Muscle of back (tissue), 3 donors: ENCODE measurements at regions not wholly inside any gene's neighbourhood (a gene's known extent, or its start where the extent isn't known, plus 50 kb on each side); places are given as distances from the start of the nearest gene placed in this dataset.
"Not testable (repeated sequence)": the region's sequence is repeated elsewhere in the genome, so short reads cannot be mapped to it uniquely, and the experiment has no call there.

Source experiments
- DNase-seq, 3 donors: peaks; one replicate each; pipeline versions ENCODE4 v3.0.0 to v3.0.0-alpha.2; 2013

DNA sequence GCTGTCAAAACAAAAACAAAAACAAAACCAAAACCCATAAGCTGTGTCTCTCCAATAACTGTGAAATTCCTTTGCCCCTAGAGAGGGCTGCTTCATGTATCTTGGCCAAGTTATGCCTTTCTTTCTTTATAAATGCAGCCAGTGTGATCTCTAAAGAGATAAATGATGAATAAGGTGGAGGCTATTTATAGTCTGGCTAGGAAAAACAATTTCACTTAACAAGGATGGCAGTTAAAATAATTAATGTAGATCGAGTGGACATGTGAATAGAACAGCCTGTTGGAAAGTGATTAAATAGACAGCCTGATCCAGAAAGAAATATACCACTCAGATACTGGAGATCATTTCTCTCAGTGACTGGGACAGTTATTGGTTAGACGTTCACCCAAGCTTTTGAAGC is 1666.9 kb upstream of the CELF4 start:
- no peak for DNase-seq

DNA sequence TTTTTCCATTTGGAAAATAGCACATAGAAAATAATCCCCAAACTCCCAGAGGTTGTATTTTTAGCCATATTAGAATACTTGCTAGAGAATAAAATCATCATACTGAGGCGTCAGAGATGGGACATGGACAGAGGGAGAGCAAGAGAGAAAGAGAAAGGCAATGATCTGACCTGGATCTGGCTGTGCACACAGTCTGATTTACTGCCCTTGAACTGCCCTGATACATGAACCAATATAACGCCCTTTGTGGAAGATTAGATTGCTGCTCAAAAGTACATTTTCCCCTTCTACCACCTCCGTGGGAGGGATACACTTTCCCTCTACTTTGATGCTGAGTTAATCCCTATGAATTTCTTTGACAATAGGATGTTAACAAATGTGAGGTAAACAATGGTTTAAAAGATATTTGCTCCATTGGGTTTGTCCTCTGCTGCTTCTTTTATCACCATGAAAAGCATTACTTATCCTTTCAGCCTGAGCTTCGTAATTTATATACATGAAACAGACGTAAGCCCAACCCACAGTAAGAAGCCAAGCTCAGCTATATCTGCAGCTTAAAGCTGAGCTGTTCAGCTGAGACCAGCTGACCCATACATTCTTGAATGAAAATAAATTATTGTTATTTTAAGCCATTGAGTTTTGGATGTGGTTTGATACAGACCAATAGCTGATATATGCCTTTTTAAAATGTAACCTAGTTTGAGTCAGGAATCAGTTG is 1664.6 kb upstream of the CELF4 start:
- no peak for DNase-seq

DNA sequence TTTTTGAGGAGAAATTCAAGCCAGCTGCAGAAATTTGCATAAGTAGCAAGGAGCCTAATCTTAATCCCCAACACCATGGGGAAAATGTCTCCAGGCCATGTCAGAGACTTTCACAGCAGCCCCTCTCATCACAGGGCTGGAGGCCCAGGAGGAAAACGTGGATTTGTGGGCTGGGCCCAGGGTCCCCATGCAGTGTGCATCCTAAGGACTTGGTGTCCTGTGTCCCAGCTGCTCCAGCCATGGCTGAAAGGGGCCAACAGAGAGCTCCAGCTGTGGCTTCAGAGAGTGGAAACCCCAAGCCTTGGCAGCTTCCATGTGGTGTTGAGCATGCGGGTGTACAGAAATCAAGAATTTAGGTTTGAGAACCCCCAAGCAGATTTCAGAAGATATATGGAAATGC is 1662.2 kb upstream of the CELF4 start:
- DNase-seq, result not testable (repeated sequence)

DNA sequence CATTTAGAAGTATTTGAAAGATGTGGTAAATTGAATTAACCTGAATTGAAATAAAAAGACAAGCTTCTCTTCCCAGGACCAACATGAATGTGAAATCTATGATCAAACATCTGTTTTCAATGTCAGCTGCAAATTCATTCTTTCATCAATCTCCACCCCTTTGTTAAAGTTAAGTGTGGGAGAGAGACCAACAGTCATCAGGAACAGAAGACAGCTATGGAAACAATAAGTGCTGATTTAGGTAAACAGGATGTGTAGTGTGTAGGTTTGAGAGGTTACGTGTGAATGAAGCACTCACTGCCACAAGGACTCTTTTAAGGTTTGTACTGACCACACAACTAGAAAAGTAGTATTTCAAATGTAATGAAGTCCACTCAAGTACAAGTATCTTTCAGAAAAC is 1659.8 kb upstream of the CELF4 start:
- no peak for DNase-seq

DNA sequence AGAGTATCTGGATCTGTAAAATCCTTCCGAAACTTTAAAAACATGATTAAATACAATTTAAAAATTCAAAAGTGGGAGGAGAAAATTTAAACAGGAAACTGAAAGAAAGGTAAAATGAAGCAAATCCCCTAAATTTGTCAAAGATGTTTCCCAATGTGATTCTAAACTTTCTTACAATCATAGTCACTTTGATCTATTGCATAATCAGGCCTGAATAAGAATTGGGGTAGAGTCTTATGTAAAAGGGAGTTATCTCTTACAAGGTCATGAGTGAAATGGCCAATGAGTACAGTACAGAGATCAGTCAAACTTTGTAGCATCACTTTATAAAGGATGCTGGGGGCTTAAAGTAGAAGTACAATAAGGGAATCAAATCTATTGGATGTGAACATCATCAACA is 1657.7 kb upstream of the CELF4 start:
- no peak for DNase-seq

DNA sequence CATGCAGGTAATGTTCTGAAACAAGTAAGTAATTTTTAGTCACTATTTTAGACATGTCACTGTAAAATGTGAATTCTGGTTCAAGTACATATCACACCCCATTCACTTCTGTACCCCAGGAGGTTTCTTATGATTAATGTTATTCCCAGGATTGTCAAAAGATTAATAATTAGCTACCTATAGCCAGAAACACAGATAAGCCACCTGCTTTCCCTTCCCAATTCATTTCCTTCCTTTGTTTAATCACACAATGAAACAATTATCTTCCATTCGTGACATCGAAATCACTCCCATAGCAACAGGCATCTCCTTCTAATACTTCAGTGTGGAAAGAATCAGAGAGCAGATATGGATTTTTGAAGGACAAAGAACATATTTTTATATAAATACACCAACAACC is 1650.3 kb upstream of the CELF4 start:
- no peak for DNase-seq

DNA sequence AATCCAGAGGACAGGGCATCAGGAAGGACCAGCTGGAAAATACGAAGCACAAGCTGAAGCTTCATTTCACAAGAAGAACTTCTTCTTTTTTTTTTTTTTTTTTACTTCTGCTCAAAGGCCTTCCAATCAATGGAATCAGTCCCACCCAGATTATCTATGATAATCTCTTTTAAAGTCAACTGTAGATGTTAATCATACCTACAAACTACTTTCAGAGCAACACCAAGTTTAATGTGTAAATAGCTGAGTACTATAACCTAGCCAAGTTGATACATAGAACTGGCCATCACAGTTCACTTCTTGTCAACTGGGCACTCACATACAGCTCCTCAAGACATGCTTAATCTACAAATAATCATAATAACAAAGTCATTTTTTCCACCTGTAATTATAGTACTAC is 1645.9 kb upstream of the CELF4 start:
- no peak for DNase-seq

DNA sequence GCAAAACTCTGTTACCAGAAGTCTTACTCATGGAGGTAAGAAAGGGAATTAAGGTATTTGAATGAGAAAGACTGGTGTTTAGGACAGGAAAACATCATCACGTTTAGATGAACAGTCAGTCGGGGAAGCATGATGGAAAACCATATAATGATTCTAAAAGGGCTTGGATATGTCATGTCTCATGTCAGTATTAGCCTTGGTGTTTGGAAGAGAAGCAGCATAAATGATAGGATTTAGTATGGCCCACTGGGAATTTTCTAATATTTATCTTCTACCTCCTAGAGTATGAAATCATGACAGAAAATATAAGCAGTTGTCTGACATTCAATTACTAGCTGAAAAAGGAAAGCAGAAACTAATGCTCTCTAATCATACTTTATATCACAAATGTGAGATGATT is 1643.6 kb upstream of the CELF4 start:
- DNase-seq, result no peak

DNA sequence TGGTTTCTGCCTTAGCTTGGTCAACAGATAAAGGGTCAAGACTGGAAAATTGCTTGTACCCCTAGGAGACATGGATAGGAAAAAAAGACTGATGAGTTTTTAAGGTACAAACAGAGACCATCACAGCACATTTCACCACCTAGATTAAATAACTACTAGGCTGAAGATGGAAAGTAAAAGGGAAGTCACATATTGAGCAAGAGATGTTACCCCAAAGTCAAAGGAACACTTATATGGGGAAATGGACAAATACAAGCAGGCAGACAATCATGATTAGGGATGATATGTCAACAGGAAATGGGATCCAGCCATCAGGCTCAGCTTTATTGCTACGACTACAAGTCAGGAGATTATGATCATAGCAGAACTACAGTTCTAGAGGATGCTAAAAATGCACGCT is 1643.1 kb upstream of the CELF4 start:
- DNase-seq, result no peak

DNA sequence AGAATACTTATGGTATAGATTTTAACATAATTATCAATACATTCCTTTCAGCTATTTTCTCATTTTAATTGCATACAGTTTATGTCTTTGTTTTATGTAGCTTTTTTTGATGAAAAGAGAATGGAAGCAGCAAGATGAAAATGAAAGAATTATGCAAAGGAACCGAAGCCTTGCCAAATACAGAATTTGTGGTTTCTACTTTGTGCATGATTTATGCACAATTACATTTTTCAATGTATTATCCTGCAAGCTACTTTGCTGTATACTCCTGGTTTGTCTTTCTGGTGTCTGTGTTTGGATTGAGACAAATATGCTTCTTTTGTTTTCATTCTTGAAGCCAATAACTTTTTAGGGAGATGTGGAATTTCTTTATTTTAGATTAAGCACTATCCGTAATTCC is 1642.6 kb upstream of the CELF4 start:
- DNase-seq, result no peak

DNA sequence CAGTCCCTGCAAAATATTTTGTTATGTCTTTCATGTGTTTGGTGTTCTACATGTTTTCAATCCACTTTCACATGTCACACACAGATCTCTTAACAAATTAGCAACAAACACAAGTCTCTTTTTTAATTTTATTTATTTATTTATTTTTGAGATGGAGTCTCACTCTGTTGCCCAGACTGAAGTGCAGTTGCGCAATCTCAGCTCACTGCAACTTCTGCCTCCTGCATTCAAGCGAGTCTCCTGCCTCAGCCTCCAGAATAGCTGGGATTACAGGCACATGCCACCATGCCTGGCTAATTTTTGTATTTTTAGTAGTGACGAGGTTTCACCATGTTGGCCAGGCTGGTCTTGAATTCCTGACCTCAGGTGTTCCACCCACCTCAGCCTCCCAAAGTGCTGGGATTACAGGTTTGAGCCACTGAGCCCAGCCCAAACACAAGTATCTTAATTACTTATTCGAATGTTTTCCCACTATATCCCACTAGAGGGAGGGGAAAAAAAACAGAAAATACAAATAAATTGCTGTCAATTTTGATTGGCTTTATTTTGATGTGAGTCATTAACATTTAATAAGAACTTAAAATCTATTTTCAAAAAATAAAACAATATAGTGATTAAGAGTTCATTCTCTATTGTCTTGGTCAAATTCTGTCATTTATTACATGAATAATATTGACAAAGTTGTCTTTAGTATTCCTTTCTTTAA is 1641.0 kb upstream of the CELF4 start:
- DNase-seq, result not testable (repeated sequence)

DNA sequence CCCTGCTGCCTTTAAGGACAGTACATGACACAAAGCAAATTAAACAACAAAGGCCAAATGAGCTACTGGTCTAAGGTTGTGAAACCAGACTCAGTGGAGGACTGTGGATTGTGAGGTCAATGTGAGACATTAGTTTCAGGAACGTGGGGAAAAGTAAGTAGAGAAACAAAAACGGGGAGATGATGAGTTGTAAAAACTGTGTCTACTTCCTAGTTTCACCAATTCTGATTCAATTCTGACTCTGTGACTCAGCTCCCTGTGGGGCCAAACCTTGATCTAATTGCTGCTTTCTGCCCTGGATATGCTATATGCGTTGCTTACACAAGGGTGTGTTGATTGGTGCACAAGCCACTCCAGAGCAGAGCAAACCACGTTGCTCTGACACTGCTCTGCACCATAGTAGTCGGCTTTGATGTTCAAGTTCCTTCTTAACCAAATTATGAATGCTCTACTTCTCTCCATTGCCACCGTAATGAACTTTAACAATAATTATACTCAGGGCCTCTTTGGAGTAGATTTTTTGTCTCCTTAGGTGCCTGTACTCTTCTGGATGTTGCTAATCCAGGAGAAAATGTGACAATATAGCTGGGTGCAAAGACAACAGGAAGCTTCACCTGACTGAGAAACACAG is 1640.1 kb upstream of the CELF4 start:
- DNase-seq, result no peak

DNA sequence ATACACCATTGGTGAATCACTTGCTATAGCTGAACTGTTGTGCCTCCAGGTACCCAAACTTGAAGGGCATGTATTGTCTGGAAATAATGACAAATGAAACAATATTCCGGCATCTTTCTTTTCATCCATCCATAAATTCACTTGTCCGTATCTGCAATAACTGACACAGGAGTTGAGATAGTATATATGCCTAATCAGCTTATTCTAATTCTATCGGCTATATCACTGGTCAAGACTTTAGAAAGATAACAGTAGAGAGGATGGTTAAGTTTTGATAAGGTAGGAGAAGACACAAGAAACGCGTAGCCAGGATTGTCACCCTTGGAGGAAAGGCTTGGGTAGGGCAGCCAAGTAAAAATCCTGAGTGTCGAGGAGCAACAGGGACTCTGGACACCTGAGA is 1634.6 kb upstream of the CELF4 start:
- DNase-seq, result no peak

DNA sequence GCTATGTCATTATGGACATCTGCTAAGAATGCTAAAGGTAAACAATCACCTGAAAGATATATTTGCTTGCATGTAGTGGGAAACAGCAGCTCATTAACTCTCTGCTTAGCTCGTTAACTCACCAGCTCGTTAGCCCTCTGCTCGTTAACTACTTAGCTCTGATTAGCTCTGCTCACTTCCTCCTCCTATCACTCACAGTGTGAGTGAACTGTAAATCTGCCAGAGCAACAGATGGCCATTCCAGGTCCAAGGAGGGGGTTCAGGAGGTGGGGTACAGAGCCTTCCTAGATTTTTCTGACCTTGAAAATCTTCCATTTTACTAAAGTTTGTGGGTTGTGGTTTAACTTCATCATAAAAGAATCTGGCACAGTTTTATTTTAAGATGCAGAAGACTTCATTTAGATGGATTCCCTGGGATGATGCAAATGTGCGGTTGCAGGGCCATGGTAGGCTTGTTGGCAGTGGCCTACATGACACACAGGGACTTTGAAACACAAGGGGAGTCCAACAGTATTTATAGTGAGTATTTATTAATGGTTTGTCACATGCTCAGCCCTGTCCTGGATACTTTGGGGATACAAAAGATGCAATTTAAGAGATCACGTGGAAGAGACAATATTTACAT is 1633.7 kb upstream of the CELF4 start:
- no peak for DNase-seq

DNA sequence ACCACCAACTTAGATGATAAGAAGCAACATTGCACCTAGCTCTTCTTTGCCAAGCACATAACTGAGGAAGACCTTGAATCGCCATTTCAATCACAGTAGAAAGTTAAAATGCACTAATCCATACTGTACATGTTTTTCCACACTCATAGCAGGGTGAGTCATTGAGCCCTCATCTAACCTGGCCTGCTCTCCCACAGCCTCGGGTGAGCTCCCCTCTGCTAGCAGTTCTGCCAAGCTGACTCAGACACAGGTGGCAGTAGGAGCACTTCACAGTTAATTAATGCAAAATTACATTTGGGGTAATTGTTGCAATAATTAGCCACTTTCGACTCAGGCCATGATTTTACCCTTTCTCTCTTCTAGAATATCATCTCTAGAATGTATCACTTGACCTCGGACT is 1632.8 kb upstream of the CELF4 start:
- no peak for DNase-seq

DNA sequence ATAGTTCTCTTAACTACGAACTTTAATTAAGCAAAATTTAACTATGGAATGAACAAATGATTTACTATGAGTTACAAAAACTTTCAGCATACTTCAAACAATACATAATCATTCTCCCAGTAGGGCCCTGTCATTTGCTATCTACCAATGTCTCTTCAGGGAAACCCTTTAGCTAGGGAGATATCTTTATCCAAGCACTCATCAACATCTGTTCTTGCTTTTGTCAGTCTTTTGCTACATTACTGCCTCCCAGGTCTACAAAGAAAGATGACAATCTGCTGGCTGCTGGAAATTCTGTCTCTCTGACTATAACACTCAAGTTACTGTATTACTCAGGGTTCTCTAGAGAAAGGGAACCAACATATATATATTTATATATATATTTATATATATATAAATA is 1626.3 kb upstream of the CELF4 start:
- no peak for DNase-seq

DNA sequence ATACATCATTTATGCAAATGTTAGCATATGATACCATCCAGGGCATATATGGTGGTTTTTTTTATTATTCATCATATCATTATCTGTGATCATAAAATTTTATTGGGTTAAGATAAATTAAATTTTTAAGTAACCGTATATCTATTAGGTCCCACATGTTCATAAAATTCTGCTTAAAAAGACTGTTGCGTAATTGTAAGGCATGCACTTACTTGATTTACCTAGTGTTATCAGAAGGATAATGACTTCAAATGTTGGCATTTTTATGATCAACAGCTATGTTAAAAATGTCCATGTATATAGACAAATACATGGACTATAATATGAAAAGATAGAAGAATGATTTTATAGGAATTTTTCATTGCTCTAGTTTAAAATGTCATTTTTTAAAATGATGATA is 1625.5 kb upstream of the CELF4 start:
- no peak for DNase-seq

DNA sequence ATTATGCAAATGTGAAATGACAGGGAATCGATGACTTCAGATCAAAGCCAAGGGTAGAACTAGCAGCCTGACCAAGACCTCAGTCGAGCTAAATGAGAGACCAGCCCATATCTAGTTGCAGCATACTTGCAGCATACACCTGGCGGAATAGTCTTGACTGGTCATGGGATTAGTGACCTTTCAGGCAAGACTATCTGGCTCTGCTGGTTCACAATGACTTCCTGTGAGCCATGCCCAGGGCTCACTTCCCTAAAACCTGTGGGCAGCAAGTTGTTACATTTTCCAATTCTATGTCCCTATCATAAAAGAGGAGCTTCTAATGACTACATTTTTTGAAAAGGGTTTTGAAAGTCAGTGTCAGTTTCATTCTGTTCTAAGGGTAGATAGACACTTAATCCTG is 1624.9 kb upstream of the CELF4 start:
- no peak for DNase-seq

DNA sequence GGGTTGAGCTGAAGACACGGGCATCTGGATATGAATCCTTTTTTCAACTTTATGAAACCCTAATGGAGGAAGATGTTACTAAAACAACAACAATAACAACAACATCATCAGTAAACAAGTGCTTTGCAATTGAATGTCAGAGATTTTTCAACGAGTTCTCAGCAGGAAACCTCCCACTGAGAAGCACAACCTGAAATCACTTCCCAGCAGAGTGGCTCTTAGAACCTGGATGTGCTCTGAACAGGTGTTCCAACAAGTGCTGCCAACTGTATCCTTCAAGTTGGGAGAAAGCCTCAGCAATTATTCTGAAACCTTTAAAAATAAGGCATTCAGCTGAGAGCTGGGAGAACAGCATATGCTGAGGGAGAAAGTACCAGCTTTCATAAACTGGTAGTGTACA is 1622.7 kb upstream of the CELF4 start:
- no peak for DNase-seq

DNA sequence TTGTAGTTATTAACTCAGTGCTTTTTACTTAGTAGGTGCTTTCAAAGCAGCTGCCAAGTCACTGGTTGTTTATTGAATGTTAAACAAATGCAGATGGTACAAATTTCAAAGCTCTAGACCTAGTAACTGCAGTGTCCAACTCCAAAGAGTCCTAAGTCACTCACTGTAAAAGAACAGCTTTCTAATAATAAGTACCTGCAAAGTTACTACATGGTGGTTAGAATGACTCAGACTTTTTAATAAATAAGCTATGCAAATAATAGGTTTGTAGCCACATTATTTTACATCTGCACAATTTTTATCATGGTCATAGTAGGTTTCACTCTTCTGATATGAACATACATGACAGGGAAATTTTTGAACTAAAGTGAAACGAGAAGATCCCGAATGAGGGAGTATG is 1620.4 kb upstream of the CELF4 start:
- no peak for DNase-seq

DNA sequence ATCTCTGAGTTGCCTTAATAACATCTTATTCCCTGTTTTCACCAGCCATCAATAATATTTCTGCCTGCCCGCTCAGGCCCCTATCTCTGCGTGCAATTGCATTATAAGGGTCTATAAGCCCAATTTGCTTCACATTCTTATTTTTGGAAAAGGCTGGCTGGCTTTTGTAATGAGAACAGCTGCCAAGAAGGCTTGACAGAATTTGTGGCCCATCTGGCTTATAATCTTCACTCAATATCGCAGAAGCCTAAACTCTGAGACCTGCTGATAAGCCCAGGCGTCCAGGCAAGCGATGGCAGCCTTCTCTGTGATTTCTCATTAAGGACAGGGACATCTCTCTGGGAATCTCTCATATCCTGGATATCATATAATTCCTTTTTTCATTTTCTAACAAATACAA is 1618.6 kb upstream of the CELF4 start:
- no peak for DNase-seq

DNA sequence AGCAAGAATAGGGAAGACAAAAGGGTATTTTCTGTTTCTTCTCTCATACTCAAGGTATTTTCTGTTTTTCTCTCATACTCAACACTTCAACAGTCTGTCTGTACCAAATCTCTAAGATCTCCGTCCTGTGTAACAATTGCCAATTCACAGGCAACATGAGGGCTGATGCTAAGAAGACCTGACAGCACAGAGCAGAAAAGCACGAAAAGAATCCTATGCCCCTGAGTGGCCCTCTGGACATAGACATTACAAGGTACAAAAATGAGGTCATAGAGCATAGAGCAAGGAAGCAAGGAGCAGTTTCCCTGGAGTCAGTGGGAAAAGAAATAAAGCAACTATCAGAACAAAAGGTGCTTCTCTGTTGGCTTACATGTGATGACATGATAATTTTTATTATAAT is 1612.6 kb upstream of the CELF4 start:
- DNase-seq, result no peak
